ENCODE measurements at regions not wholly inside any gene's neighbourhood (a gene's known extent, or its start where the extent isn't known, plus 50 kb on each side); places are given as distances from the start of the nearest gene placed in this dataset.

DNA sequence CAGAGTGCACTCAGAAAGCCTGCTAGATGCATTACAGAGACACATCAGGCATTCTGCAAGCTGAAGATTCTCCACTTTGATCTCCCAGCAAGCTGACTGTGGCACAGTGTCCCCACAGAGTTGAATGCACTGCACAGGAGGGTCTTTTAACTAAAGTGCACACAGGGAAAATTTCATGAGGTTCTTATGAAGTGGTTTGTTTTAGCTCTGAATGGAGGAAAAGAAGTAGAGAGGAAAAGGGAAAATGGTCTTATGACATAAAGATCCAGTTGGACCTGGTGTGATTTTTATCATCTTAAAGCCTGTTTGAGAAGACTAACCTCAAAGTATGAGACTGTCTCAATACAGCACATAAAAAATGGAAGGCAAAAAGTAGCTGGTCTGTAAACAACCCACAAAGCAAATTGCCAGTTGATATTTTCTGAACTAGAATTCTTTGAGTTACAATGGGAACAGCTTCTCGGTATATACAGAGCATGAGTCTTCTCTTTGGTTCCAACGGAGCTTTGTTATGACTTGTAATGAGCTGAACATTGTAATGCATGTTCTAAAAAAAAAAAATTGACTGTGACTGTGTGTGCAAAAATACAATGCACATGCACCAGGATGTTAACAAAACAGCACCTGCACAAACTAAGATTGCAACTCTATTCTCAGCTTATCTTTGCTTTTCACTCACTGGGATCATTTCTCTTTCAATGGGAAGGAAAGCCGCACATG, 383.0 kb upstream of the ID4 start:
- TF ChIP-seq, protein P1, sequence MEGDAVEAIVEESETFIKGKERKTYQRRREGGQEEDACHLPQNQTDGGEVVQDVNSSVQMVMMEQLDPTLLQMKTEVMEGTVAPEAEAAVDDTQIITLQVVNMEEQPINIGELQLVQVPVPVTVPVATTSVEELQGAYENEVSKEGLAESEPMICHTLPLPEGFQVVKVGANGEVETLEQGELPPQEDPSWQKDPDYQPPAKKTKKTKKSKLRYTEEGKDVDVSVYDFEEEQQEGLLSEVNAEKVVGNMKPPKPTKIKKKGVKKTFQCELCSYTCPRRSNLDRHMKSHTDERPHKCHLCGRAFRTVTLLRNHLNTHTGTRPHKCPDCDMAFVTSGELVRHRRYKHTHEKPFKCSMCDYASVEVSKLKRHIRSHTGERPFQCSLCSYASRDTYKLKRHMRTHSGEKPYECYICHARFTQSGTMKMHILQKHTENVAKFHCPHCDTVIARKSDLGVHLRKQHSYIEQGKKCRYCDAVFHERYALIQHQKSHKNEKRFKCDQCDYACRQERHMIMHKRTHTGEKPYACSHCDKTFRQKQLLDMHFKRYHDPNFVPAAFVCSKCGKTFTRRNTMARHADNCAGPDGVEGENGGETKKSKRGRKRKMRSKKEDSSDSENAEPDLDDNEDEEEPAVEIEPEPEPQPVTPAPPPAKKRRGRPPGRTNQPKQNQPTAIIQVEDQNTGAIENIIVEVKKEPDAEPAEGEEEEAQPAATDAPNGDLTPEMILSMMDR (IDR thresholded peaks at IDR 0.05; ENCODE audit: insufficient read depth, low read length, missing control alignments): no peak
- DNase-seq (ENCODE audit: low read depth, low spot score): no peak
- ChIA-PET CTCF (no interaction called here), POLR2A (no interaction called here)
- H3K4me3 ChIP-seq (ENCODE audit: low read depth, low read length): no peak overlapping the region

DNA sequence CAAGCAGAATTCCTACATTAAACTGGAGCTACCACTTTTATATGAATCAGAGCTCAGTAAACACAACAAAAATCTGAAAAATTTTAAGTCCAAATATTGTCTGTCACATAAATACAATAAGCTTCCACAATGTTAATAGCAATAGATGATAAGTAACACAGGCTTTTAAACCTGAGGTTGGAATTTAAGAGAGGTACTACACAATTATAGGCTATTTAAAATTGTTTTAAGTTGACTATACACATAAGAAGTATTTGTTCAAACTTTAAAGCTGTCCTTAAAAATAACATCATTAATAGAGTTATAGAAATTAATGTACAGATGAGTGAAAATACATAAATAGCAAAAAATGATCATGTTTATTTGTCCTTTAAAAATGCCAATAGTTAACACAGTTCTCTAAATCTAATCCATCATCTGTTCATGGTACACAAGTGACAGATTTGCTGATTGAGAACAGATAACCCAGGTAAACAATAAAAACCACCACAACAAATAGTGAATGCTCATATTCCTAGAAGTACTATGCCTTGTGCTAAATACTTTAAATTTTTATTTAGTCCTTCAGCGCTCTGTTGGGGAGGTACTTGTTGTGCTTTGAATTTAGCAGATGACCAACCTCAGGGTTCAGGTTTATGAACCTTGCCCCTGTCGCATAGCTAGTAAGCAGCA, 382.3 kb upstream of the ID4 start:
- TF ChIP-seq, protein P1 (IDR thresholded peaks at IDR 0.05; ENCODE audit: insufficient read depth, low read length, missing control alignments): no peak
- no peak overlapping the region for H3K4me3 ChIP-seq (ENCODE audit: low read depth, low read length)
- ChIA-PET CTCF (no interaction called here), POLR2A (no interaction called here)
- DNase-seq (ENCODE audit: low read depth, low spot score): no peak

DNA sequence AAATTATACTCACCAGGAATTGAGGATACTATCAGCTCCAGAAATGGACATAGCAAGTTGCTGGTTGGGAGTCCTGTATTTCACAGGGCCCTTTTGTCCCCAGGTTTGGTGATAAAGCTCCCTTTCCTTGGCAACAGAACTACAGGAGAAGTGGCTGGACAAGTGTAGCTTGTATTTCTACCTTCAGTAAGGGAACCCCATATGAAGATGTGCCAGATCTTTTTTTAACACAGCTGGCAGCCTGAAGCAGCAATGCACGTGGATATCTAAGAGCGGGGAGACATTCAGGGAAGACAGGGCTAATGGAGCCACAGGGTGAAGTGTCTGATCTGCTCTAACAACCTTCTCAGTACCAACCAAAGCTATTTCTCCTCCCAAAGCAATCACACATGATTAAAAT, 373.9 kb upstream of the ID4 start:
- DNase-seq (ENCODE audit: low read depth, low spot score): no peak
- no peak overlapping the region for H3K4me3 ChIP-seq (ENCODE audit: low read depth, low read length)
- CTCF ChIA-PET: no interaction called here
- POLR2A ChIA-PET: no interaction called here
- TF ChIP-seq, protein P1 (IDR thresholded peaks at IDR 0.05; ENCODE audit: insufficient read depth, low read length, missing control alignments): no peak

DNA sequence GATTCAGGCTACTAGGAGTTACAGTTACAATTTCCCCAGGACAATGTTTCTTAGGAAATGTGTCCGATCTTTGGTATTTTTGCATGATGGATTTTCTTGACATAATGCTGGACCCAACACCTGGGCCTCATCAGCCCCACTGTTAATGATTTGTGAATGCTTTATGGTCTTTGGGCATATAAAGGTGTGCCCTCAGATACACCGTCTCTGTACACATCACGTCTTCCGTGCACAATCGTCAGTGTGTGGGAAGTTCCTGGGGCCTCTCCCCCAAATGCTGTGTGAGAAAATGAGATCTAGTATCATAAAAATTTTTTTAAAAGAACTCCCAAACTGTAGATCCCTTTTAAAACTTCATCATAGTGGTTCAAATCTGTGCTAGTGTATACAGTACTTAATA, 373.2 kb upstream of the ID4 start:
- H3K4me3 ChIP-seq (ENCODE audit: low read depth, low read length): no peak overlapping the region
- TF ChIP-seq, protein P1 (IDR thresholded peaks at IDR 0.05; ENCODE audit: insufficient read depth, low read length, missing control alignments): no peak
- POLR2A ChIA-PET: no interaction called here
- DNase-seq (ENCODE audit: low read depth, low spot score): no peak
- CTCF ChIA-PET: no interaction called here

DNA sequence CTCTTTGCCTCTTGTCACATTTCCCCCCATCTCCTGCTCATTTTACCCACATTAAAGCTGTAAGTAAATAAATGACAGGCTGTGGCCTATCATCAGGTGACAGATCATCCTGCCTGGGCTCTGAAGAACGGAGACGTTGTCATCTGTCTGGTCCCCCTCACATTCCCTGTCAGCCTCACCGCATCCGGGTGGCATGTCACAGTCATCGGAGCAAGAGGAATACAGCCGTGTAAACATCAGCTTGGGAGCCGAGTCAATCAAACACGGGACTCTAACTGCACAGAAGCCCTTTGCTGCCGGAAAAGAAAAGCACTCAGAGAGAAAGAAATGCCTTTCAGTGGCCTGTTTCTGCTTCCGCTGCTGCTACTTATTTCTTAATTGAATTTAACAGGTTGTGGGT, 371.9 kb upstream of the ID4 start:
- ChIA-PET CTCF (no interaction called here), POLR2A (no interaction called here)
- TF ChIP-seq, protein P1 (IDR thresholded peaks at IDR 0.05; ENCODE audit: insufficient read depth, low read length, missing control alignments): no peak
- no peak overlapping the region for H3K4me3 ChIP-seq (ENCODE audit: low read depth, low read length)
- no peak for DNase-seq (ENCODE audit: low read depth, low spot score)

DNA sequence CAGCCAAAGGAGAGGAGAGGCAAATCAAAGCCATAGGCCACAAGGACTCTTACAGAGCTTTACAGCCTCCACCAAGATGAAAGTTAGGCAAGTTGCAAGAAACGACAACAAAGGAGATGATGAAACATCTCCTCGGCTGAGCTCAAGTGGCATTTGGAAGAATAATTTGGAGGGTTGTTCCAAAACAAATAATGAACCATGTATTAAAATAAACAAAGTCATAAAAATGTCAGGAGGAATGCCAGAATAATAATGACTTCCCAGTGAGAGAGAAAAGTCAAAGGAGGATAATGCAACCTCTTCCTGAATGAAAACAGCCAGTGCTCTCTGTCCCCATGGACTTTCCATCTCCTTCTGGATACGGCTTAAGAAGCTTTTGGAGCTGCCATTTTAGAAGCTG, 371.4 kb upstream of the ID4 start:
- CTCF ChIA-PET: no interaction called here

More for the DNA sequence above, 371.4 kb upstream of the ID4 start:
- POLR2A ChIA-PET: no interaction called here
- no peak overlapping the region for H3K4me3 ChIP-seq (ENCODE audit: low read depth, low read length)
- no peak for DNase-seq (ENCODE audit: low read depth, low spot score)
- TF ChIP-seq, protein P1 (IDR thresholded peaks at IDR 0.05; ENCODE audit: insufficient read depth, low read length, missing control alignments): no peak

All from AG04449 (cell line).